Cardiac septum (tissue), 1 donor: ENCODE measurements at regions not wholly inside any gene's neighbourhood (a gene's known extent, or its start where the extent isn't known, plus 50 kb on each side); places are given as distances from the start of the nearest gene placed in this dataset.
"Not testable (repeated sequence)": the region's sequence is repeated elsewhere in the genome, so short reads cannot be mapped to it uniquely, and the experiment has no call there.

Source experiments
- DNase-seq: peaks from one replicate; pipeline ENCODE4 v3.0.0-alpha.2; 2020; ENCODE audit warnings: low spot score
- intact Hi-C: fragments of 100-400 bp; cut with DNase I; formaldehyde crosslinking; loops from one replicate; pipeline ENCODE4 v1.14.0; 2022
- donor health status: DM: no; HTN: no; CAD: no.

GRCh38 chr7:79739036-79739709 lies 285.7 kb upstream of the MAGI2 start:
- intact Hi-C loops, DNase-seq: not testable (repeated sequence)

- intact Hi-C loops = no loop called here
- DNase-seq = no peak
Measured at GRCh38 chr7:79736418-79736817, 283.0 kb upstream of the MAGI2 start.

- no peak for DNase-seq
- intact Hi-C loops = no loop called here
Measured at GRCh38 chr7:79735012-79735411, 281.5 kb upstream of the MAGI2 start.

GRCh38 chr7:79734181-79734580 lies 280.7 kb upstream of the MAGI2 start:
- intact Hi-C loops = no loop called here
- no peak for DNase-seq

GRCh38 chr7:79732535-79732934 lies 279.1 kb upstream of the MAGI2 start:
- intact Hi-C loops = no loop called here
- no peak for DNase-seq

GRCh38 chr7:79730971-79731370 lies 277.5 kb upstream of the MAGI2 start:
- intact Hi-C loops = no loop called here
- no peak for DNase-seq

- intact Hi-C loops = no loop called here
Measured at GRCh38 chr7:79723833-79724618, 270.6 kb upstream of the MAGI2 start.

GRCh38 chr7:79722217-79722616 lies 268.8 kb upstream of the MAGI2 start:
- intact Hi-C loops = no loop called here
- no peak for DNase-seq

More at GRCh38 chr7:79723833-79724618, 270.6 kb upstream of the MAGI2 start:
- DNase-seq = no peak

- intact Hi-C loops = no loop called here
- DNase-seq = no peak
Measured at GRCh38 chr7:79719216-79719615, 265.7 kb upstream of the MAGI2 start.

- no peak for DNase-seq
- intact Hi-C loops = no loop called here
Measured at GRCh38 chr7:79716329-79716728, 262.9 kb upstream of the MAGI2 start.

- DNase-seq = no peak
- intact Hi-C loops = no loop called here
Measured at GRCh38 chr7:79714081-79714480, 260.6 kb upstream of the MAGI2 start.

GRCh38 chr7:79713276-79713675 lies 259.8 kb upstream of the MAGI2 start:
- intact Hi-C loops = no loop called here
- DNase-seq = no peak

GRCh38 chr7:79711660-79712059 lies 258.2 kb upstream of the MAGI2 start:
- DNase-seq = no peak
- intact Hi-C loops = no loop called here

- no peak for DNase-seq
- intact Hi-C loops = no loop called here
Measured at GRCh38 chr7:79709574-79710409, 256.3 kb upstream of the MAGI2 start.

- intact Hi-C loops = no loop called here
- no peak for DNase-seq
Measured at GRCh38 chr7:79702116-79702515, 248.6 kb upstream of the MAGI2 start.

GRCh38 chr7:79692015-79692414 lies 238.5 kb upstream of the MAGI2 start:
- intact Hi-C loops = no loop called here
- DNase-seq = no peak

- no peak for DNase-seq
- intact Hi-C loops = no loop called here
Measured at GRCh38 chr7:79691074-79691473, 237.6 kb upstream of the MAGI2 start.

GRCh38 chr7:79684384-79684783 lies 230.9 kb upstream of the MAGI2 start:
- intact Hi-C loops = no loop called here
- DNase-seq = no peak

- intact Hi-C loops = no loop called here
- no peak for DNase-seq
Measured at GRCh38 chr7:79683916-79684315, 230.4 kb upstream of the MAGI2 start.

- intact Hi-C loops = no loop called here
Measured at GRCh38 chr7:79683185-79683890, 229.9 kb upstream of the MAGI2 start.

More at GRCh38 chr7:79683185-79683890, 229.9 kb upstream of the MAGI2 start:
- no peak for DNase-seq
